HEK293T (cell line): ENCODE measurements at regions not wholly inside any gene's neighbourhood (a gene's known extent, or its start where the extent isn't known, plus 50 kb on each side); places are given as distances from the start of the nearest gene placed in this dataset.

Experiments used
- BHLHE40 ChIP-seq: fragments of 450-650 bp; IDR thresholded peaks from 2 replicates; pipeline ENCODE4 v1.6.1; 2016; ENCODE audit warnings: mild to moderate bottlenecking, moderate library complexity, borderline replicate concordance
- FOXA1 ChIP-seq: fragments of 450-650 bp; IDR thresholded peaks from 2 replicates; pipeline ENCODE4 v1.6.1; 2016; ENCODE audit warnings: mild to moderate bottlenecking
- FOXK2 ChIP-seq: fragments of 450-650 bp; IDR thresholded peaks from 2 replicates; pipeline ENCODE4 v1.6.1; 2016; ENCODE audit warnings: mild to moderate bottlenecking
- L3MBTL2 ChIP-seq: fragments of 450-650 bp; conservative IDR thresholded peaks from 2 replicates; pipeline ENCODE4 v1.6.1; 2016; ENCODE audit warnings: mild to moderate bottlenecking
- SP1 ChIP-seq: fragments of 450-650 bp; IDR thresholded peaks from 2 replicates; pipeline ENCODE4 v1.6.1; 2017
- ZNF384 ChIP-seq: fragments of 450-650 bp; IDR thresholded peaks from 2 replicates; pipeline ENCODE4 v1.6.1; 2016

DNA sequence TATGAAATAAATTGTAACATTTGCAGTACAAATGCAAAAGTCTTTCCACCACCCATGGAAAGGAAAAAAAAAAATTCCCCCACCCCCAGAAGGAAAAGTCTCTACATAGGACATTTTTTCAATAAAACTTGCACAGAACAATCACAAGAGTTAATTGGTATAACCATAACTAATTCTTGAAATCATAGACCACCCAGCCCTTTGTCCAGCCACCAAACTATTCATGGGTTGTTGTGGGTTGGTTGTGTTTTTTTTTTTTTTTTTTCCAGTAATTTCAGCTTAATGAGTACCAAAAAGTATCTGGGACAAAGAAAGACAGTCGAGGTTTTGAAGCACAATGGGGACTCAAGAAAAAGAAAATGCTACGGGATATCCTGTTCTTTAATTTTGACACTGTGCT lies 355.0 kb upstream of the ROBO2 start:
- TF ChIP-seq FOXA1 (no peak), L3MBTL2 (no peak), SP1 (no peak), ZNF384 (no peak), FOXK2 (no peak), BHLHE40 (no peak)
